Upper lobe of right lung (tissue), 1 donor: ENCODE measurements at regions not wholly inside any gene's neighbourhood (a gene's known extent, or its start where the extent isn't known, plus 50 kb on each side); places are given as distances from the start of the nearest gene placed in this dataset.
"Not testable (repeated sequence)": the region's sequence is repeated elsewhere in the genome, so short reads cannot be mapped to it uniquely, and the experiment has no call there.

Experiments
- ATAC-seq: fragments of 200-7000 bp; cut with Tn5 transposase; one replicate; pipeline ENCODE4 v1.9.1; 2020; ENCODE audit warnings: mild to moderate bottlenecking, moderate library complexity
- DNase-seq: peaks from one replicate; pipeline ENCODE4 v3.0.0-alpha.2; 2020
- H3K27ac ChIP-seq: fragments of 200-600 bp; one replicate; pipeline ENCODE4 v1.8.0; 2022
- H3K27me3 ChIP-seq: fragments of 200-600 bp; one replicate; pipeline ENCODE4 v1.8.0; 2022; ENCODE audit warnings: mild to moderate bottlenecking
- H3K36me3 ChIP-seq: fragments of 200-600 bp; one replicate; pipeline ENCODE4 v1.8.0; 2022
- H3K4me1 ChIP-seq: fragments of 200-600 bp; one replicate; pipeline ENCODE4 v1.8.0; 2022
- H3K4me3 ChIP-seq: fragments of 200-600 bp; one replicate; pipeline ENCODE4 v1.8.0; 2022; ENCODE audit warnings: mild to moderate bottlenecking
- H3K9me3 ChIP-seq: fragments of 200-600 bp; one replicate; pipeline ENCODE4 v1.8.0; 2022
- CTCF ChIP-seq: fragments of 200-600 bp; IDR thresholded peaks from one replicate; pipeline ENCODE4 v1.8.0; 2022; ENCODE audit warnings: antibody characterized with exemption
- intact Hi-C: fragments of 100-400 bp; cut with DNase I; formaldehyde crosslinking; loops from one replicate; pipeline ENCODE4 v1.11.0; 2022
- donor health status: DM: no; HTN: yes; CAD: no; lungs with severe emphysema.

GRCh38 chr22:41023299-41023623 lies 69.1 kb upstream of the EP300 start:
- Histone ChIP-seq H3K9me3 (no peaks in the 10 kb centered on the region), H3K4me3 (peak overlapping the region; percentile 78), H3K27me3 (no peaks in the 10 kb centered on the region), H3K27ac (peak overlapping the region; percentile 100), H3K4me1 (peaks cover 13% of the 10 kb centered on the region), H3K36me3 (no peaks in the 10 kb centered on the region)
- no peak for DNase-seq
- intact Hi-C loops = no loop called here
- ATAC-seq = no peak
- TF ChIP-seq CTCF = no peak

DNA sequence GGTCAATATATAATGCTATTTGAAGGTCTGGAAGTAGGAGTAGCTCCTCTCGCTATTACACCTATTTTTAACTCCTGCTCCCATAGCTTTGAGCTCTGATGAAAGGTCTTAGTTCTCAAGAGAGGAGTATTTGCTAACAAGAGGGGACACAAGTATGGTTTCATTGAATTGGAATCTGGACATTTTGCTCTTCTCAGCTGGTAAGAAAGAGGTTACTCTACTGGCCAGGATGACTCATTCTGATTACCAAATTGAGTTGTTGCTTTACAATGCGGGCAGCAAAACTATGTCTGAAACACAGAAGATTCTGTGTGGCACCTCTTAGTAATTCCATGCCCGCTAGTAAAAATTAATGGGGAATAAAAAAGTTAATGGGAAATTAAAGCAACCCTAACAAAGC lies 63.6 kb upstream of the EP300 start:
- H3K27me3 ChIP-seq = no peaks in the 10 kb centered on the region
- no peak overlapping the region for H3K4me3 ChIP-seq
- no peak for TF ChIP-seq CTCF
- ATAC-seq = peak; percentile 83
- peaks cover 12% of the 10 kb centered on the region for H3K4me1 ChIP-seq
- H3K27ac ChIP-seq = peak overlapping the region; percentile 58
- DNase-seq = no peak
- H3K36me3 ChIP-seq = no peaks in the 10 kb centered on the region
- intact Hi-C loops = no loop called here
- H3K9me3 ChIP-seq = no peaks in the 10 kb centered on the region

DNA sequence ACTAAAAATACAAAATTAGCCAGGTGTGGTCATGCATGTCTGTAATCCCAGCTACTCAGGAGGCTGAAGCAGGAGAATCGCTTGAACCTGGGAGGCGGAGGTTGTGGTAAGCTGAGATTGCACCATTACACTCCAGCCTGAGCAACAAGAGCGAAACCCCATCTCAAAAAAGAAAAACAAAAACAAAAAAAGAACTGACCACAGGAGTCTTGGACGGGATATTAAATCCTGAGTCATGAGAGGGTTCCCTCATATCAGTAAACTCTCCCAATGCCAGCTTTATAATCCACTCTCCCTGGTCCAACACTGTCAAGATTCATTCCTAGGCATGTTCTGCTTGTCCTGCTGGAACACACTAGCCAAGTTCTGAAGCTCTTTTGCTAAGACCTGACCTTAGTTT lies 61.5 kb upstream of the EP300 start:
- TF ChIP-seq CTCF = no peak
- no peaks in the 10 kb centered on the region for H3K27me3 ChIP-seq
- no peaks in the 10 kb centered on the region for H3K9me3 ChIP-seq
- no peak for DNase-seq
- H3K36me3 ChIP-seq = no peaks in the 10 kb centered on the region
- H3K27ac ChIP-seq = no peak overlapping the region
- H3K4me1 ChIP-seq = peaks cover 12% of the 10 kb centered on the region
- intact Hi-C loops = no loop called here
- ATAC-seq = no peak
- H3K4me3 ChIP-seq = no peak overlapping the region

DNA sequence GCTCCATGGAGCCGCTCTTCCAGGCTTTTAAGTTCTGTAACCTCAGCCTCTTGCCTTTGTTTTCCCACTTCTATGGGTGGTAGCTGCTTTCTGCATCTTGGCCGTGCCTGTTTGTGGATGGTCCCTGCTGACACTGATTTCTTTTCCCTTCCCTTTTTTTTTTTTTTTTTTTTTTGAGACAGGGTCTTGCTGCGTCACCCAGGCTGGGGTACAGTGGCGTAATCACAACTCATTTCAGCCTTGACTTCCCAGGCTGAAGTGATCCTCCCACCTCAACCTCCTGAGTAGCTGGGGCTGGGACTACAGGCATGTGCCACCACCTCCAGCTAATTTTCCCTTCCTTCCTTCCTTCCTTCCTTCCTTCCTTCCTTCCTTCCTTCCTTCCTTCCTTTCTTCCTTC lies 57.7 kb upstream of the EP300 start:
- intact Hi-C loops = no loop called here
- Histone ChIP-seq H3K27ac (no peak overlapping the region), H3K27me3 (no peaks in the 10 kb centered on the region), H3K4me1 (no peaks in the 10 kb centered on the region), H3K36me3 (no peaks in the 10 kb centered on the region), H3K4me3 (no peak overlapping the region), H3K9me3 (no peaks in the 10 kb centered on the region)
- no peak for ATAC-seq
- TF ChIP-seq CTCF = no peak
- DNase-seq = no peak

- H3K9me3 ChIP-seq = no peaks in the 10 kb centered on the region
- H3K4me3 ChIP-seq = no peak overlapping the region
- H3K4me1 ChIP-seq = no peaks in the 10 kb centered on the region
- intact Hi-C loops = no loop called here
- DNase-seq (no peak), ATAC-seq (no peak)
- H3K27ac ChIP-seq = no peak overlapping the region
- no peaks in the 10 kb centered on the region for H3K27me3 ChIP-seq
- no peaks in the 10 kb centered on the region for H3K36me3 ChIP-seq
- TF ChIP-seq CTCF = no peak
Observed at GRCh38 chr22:41036924-41037323, 55.5 kb upstream of the EP300 start.

DNA sequence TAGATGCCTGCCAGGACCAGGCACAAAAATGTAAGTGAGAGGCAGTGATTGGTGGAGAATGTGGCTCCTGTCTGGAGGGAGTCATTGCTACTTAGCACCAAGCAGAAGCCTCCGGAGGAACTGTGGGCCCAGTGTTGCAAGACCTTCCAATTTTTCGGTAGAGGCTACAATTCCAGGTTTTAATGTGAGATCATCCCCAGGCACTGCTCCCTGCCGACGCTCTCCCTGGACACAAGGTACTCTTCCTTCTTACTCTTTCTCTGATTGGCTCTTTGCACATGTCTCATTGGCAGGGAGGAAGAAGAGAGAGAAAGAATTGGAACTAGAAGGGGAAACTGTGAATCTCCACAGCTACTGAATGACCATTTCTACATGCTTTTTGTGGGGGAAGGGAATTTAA lies 53.7 kb upstream of the EP300 start:
- no peaks in the 10 kb centered on the region for H3K4me1 ChIP-seq
- intact Hi-C loops = no loop called here
- H3K36me3 ChIP-seq = no peaks in the 10 kb centered on the region
- H3K27me3 ChIP-seq = no peaks in the 10 kb centered on the region
- DNase-seq (no peak), ATAC-seq (peak; percentile 70)
- H3K27ac ChIP-seq = no peak overlapping the region
- no peak for TF ChIP-seq CTCF
- no peaks in the 10 kb centered on the region for H3K9me3 ChIP-seq
- no peak overlapping the region for H3K4me3 ChIP-seq

DNA sequence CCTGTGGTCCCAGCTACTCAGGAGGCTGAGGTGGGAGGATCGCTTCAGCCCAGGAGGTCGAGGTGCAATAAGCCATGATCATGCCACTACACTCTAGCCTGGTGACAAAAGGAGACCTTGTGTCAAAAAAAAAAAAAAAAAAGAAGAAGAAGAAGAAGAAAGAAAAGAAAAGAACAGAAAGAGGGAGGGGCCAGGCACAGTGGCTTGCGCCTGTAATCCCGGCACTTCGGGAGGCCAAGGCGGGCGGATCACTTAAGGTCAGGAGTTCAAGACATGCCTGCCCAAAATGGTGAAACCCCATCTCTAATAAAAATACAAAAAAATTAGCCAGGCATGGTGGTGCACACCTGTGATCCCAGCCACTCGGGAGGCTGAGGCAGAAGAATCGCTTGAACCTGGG lies 52.8 kb upstream of the EP300 start:
- H3K4me1 ChIP-seq, ATAC-seq, H3K4me3 ChIP-seq, DNase-seq, intact Hi-C loops, H3K27ac ChIP-seq, H3K36me3 ChIP-seq, H3K27me3 ChIP-seq, H3K9me3 ChIP-seq: not testable (repeated sequence)
